Transverse colon (tissue), 4 donors: ENCODE measurements at regions not wholly inside any gene's neighbourhood (a gene's known extent, or its start where the extent isn't known, plus 50 kb on each side); places are given as distances from the start of the nearest gene placed in this dataset.

Experiments
- DNase-seq: peaks from one replicate; pipeline ENCODE4 v3.0.0-alpha.2; 2019
- H3K27ac ChIP-seq, 4 donors: fragments of 200-600 bp; sonication (generic); 2 replicates each; pipeline ENCODE4 v1.5.1; 2016 to 2018; ENCODE audit warnings: inconsistent platforms in 4 of 4
- H3K27me3 ChIP-seq: fragments of 200-600 bp; sonication (generic); 2 replicates; pipeline ENCODE4 v1.5.1; 2017; ENCODE audit warnings: inconsistent platforms
- H3K36me3 ChIP-seq, 4 donors: fragments of 200-600 bp; sonication (generic); 2 replicates each; pipeline ENCODE4 v1.5.1; 2017 to 2019; ENCODE audit warnings: inconsistent platforms in 4 of 4
- H3K4me1 ChIP-seq, 4 donors: fragments of 200-600 bp; sonication (generic); 2 replicates each; pipeline ENCODE4 v1.5.1; 2017 to 2020; ENCODE audit warnings: inconsistent platforms in 4 of 4
- H3K4me3 ChIP-seq, 4 donors: fragments of 200-600 bp; sonication (generic); 1 replicate in 1 of 4; 2 replicates in 3 of 4; pipeline versions ENCODE4 v1.5.1 to v1.6.1; 2017 to 2019; ENCODE audit warnings: inconsistent platforms in 4 of 4
- H3K9me3 ChIP-seq, 2 donors: fragments of 200-600 bp; sonication (generic); 2 replicates each; pipeline ENCODE4 v1.5.1; 2017 to 2019; ENCODE audit warnings: inconsistent platforms in 2 of 2
- EP300 ChIP-seq: sonication (generic); formaldehyde crosslinking; IDR thresholded peaks from one replicate; pipeline ENCODE4 v1.6.1; 2017; ENCODE audit warnings: antibody characterized with exemption, low read depth
- POLR2A ChIP-seq: fragments of 450-650 bp; IDR thresholded peaks from one replicate; pipeline ENCODE4 v1.6.1; 2016; ENCODE audit warnings: antibody characterized with exemption, mild to moderate bottlenecking, moderate library complexity
- POLR2AphosphoS5 ChIP-seq, 3 donors: sonication (generic); formaldehyde crosslinking; IDR thresholded peaks; one replicate each; pipeline ENCODE4 v1.6.1; 2016; ENCODE audit warnings: antibody characterized with exemption in 3 of 3
- WGBS, 2 donors: methylation state at CpG; one replicate each; pipeline ENCODE4 v1.1.5; 2018; ENCODE audit warnings: low coverage in 1 of 2; 5-methylcytosine and 5-hydroxymethylcytosine counted together
- in situ Hi-C, 4 donors: fragments of 200-750 bp; cut with MboI; loops; one replicate each; pipeline versions ENCODE4 v1.15.0 to v1.15.1; 2017; ENCODE audit warnings: low sequenced_read_pairs in 3 of 4, low pct_ligation_motif_present in 1 of 4, low pct_unique_long_range_greater_than_20kb in 1 of 4
- intact Hi-C: fragments of 100-400 bp; cut with DNase I; formaldehyde crosslinking; loops from one replicate; pipeline ENCODE4 v1.15.1; 2023; ENCODE audit warnings: low total_unique reads
- TF ChIP-seq, protein P1 (sequence below), 5 experiments: fragments of 200-600 bp in 3 of 5; fragments of 450-650 bp in 2 of 5; sonication (generic) in 3 of 5; IDR thresholded peaks; 1 replicate in 2 of 5; 2 replicates in 3 of 5; pipeline ENCODE4 v1.5.1; 2016 to 2017; ENCODE audit warnings: antibody characterized with exemption in 5 of 5, inconsistent platforms in 3 of 5, mild to moderate bottlenecking in 2 of 5, moderate library complexity in 1 of 5

DNA sequence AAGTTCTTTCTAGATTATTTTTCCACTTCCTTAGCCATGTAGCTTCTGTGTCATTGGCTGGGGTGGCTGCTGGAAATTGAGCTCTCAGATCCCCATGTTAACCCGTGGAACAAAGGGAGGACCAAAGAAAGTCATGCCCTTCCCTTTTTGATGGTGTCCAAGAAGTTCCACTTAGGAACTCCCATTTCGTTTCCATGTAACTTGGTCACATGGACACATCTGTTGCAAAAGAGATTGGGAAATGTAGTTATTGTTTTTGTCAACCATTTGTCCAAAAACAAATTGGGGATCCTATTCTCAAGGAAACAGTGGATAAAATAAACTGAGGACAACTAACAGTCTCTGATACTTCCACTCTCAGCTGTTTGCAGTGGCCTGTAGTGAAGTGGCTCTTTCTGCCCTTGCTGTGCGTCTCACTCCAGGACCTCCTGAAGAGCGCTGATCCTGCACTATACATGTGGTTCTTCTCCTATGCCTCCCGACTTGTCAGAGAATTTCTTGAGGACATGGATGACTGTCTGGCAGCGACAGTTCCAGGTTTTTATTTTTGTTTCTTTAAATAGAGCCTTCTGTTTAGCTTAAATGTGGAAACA lies 125.3 kb upstream of the LNX1 start:
- no peak for DNase-seq
- Histone ChIP-seq H3K4me3 (no peak overlapping the region), H3K9me3 (no peaks in the 10 kb centered on the region), H3K27me3 (no peaks in the 10 kb centered on the region), H3K36me3 (no peaks in the 10 kb centered on the region), H3K4me1 (no peaks in the 10 kb centered on the region), H3K27ac (peak overlapping the region; percentile 19 to 53 (median 46))
- in situ Hi-C loops: loop anchor here in 3 of 4 donors (25.0 kb wide), 3 partner anchors 196 to 521 kb away; partner anchors contain the start of gene PDGFRA (in 1 of the 3)
- intact Hi-C loops: no loop called here
- TF ChIP-seq, protein P1, sequence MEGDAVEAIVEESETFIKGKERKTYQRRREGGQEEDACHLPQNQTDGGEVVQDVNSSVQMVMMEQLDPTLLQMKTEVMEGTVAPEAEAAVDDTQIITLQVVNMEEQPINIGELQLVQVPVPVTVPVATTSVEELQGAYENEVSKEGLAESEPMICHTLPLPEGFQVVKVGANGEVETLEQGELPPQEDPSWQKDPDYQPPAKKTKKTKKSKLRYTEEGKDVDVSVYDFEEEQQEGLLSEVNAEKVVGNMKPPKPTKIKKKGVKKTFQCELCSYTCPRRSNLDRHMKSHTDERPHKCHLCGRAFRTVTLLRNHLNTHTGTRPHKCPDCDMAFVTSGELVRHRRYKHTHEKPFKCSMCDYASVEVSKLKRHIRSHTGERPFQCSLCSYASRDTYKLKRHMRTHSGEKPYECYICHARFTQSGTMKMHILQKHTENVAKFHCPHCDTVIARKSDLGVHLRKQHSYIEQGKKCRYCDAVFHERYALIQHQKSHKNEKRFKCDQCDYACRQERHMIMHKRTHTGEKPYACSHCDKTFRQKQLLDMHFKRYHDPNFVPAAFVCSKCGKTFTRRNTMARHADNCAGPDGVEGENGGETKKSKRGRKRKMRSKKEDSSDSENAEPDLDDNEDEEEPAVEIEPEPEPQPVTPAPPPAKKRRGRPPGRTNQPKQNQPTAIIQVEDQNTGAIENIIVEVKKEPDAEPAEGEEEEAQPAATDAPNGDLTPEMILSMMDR (IDR thresholded peaks at IDR 0.05): no peak
- TF ChIP-seq POLR2AphosphoS5 (IDR thresholded peaks at IDR 0.05) (no peak), EP300 (no peak), POLR2A (no peak)
- WGBS, 2 donors: 65 to 70% methylated on average over 6 of the region's 6 CpGs

DNA sequence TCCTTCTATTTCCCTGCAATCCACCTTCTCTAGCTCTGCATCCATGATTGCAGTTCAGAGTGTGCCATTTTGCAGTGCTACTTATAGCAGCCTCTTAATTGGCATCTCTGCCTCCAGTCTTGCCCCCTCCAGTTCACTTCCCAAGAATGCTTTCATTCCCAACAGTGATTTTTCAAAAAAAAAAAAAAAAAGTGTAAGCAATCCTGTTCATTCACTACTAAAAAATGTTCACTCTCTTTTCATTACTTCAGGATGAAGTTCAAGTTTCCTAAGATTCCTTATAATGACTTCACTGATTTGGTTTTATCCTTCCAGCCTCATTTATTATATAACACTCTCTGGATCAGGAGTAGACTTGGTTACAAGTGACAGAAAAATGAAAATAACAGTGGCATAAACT lies 124.7 kb upstream of the LNX1 start:
- intact Hi-C loops (no loop called here), in situ Hi-C loops (loop anchor here in 3 of 4 donors (25.0 kb wide), 3 partner anchors 196 to 521 kb away; partner anchors contain the start of gene PDGFRA (in 1 of the 3))
- TF ChIP-seq POLR2A (no peak), POLR2AphosphoS5 (IDR thresholded peaks at IDR 0.05) (no peak), EP300 (no peak)
- TF ChIP-seq, protein P1 (IDR thresholded peaks at IDR 0.05): no peak
- Histone ChIP-seq H3K4me1 (no peaks in the 10 kb centered on the region), H3K27ac (peak overlapping the region in 3 of 4 donors; percentile 41 to 53 (median 51)), H3K36me3 (no peaks in the 10 kb centered on the region), H3K4me3 (no peak overlapping the region), H3K9me3 (no peaks in the 10 kb centered on the region), H3K27me3 (no peaks in the 10 kb centered on the region)
- no peak for DNase-seq

DNA sequence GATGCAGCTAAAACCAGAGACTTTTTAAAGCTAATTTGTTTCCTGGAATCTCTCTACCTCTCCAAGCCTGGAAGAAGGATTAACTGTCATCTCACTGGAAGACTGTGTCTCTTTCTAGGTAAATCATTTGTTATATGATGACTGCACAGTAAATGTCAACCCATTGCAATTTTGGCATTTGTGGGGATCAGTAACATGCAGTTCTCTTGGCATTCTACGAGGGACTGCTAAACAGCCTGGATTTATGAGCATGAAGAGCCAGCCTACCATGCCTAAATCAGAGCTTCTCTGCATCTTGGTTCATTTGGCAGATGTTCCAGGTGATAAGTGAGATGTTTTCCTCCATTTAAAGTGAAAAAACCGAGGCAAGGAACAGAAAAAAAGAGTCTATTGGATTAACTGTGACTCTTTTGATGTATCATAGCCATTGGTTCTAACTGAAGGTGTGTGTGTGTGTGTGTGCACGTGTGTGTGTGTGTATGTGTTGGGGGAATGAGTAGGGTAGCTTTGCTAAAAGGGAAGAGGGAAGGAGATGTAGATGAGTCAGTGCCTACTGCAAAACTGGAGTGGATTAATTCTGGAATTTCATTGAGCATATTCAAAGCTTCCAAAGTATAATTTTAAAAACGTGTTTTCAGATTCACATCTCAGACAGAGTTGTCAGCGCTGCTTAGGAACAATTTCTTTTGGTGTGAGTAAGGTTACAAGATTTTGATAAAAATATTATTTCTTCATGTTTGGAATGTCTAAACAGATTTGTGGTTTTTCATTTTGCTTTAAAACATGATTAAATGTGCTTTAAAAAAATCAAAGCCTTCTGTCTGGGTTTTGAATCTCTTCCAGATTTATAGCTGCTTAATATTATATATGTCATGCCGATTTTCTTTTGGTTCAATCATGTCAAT lies 123.2 kb upstream of the LNX1 start:
- Histone ChIP-seq H3K4me1 (no peaks in the 10 kb centered on the region), H3K9me3 (no peaks in the 10 kb centered on the region), H3K27ac (no peak overlapping the region), H3K4me3 (no peak overlapping the region), H3K36me3 (no peaks in the 10 kb centered on the region), H3K27me3 (no peaks in the 10 kb centered on the region)
- no peak for DNase-seq
- WGBS, 2 donors: 73 to 87% methylated on average over 5 to 6 of the region's 6 CpGs
- intact Hi-C loops: no loop called here
- TF ChIP-seq POLR2AphosphoS5 (IDR thresholded peaks at IDR 0.05) (no peak), POLR2A (no peak), EP300 (no peak)
- TF ChIP-seq, protein P1 (IDR thresholded peaks at IDR 0.05): no peak
- in situ Hi-C loops: loop anchor here in 3 of 4 donors (25.0 kb wide), 3 partner anchors 198 to 523 kb away; partner anchors contain the start of gene PDGFRA (in 1 of the 3)

DNA sequence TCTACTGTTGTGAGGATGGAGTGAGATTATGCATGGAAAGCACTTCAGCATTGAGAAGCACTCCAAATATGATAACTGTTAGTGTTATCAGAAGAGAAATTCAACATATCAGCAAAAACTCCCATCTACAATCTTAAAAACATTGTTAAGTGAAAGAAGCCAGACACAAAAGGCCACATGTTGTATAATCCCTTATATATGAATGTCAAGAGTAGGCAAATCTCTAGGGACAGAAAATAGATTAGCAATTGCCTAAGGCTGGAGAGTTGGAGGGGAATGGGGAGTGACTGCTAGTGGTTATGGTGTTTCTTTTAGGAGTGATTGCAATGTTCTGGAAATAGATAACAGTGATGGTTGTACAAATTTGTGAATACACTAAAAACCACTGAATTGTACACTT lies 122.5 kb upstream of the LNX1 start:
- intact Hi-C loops (no loop called here), in situ Hi-C loops (loop anchor here in 3 of 4 donors (25.0 kb wide), 3 partner anchors 199 to 524 kb away; partner anchors contain the start of gene PDGFRA (in 1 of the 3))
- no peak for DNase-seq
- TF ChIP-seq, protein P1 (IDR thresholded peaks at IDR 0.05): no peak
- no peak for TF ChIP-seq POLR2AphosphoS5 (IDR thresholded peaks at IDR 0.05)
- TF ChIP-seq EP300: no peak
- no peak for TF ChIP-seq POLR2A
- Histone ChIP-seq H3K27me3 (no peaks in the 10 kb centered on the region), H3K4me1 (no peaks in the 10 kb centered on the region), H3K4me3 (no peak overlapping the region), H3K36me3 (no peaks in the 10 kb centered on the region), H3K27ac (no peak overlapping the region), H3K9me3 (no peaks in the 10 kb centered on the region)
